Small intestine (tissue), 7 donors: ENCODE measurements at regions not wholly inside any gene's neighbourhood (a gene's known extent, or its start where the extent isn't known, plus 50 kb on each side); places are given as distances from the start of the nearest gene placed in this dataset.

Experiments
- DNase-seq, 2 donors: peaks; one replicate each; pipeline versions ENCODE4 v3.0.0 to v3.0.0-alpha.2; 2013
- FAIRE-seq: peaks from 2 replicates; lab custom pipeline; 2012; peaks lifted over from hg19 to GRCh38; lab: Jason Lieb, UNC
- H3K27ac ChIP-seq, 3 donors: one replicate each; pipeline ENCODE4 v1.5.1; 2013; ENCODE audit warnings: low read length in 2 of 3, mild to moderate bottlenecking in 2 of 3, control low read depth in 1 of 3, inconsistent platforms in 1 of 3, low read depth in 1 of 3, moderate library complexity in 1 of 3
- H3K27me3 ChIP-seq, 3 donors: one replicate each; pipeline ENCODE4 v1.6.1; 2013; ENCODE audit warnings: low read length in 3 of 3, inconsistent platforms in 1 of 3; ENCODE audit not compliant: control insufficient read depth in 3 of 3, insufficient read depth in 3 of 3
- H3K36me3 ChIP-seq, 3 donors: one replicate each; pipeline ENCODE4 v1.6.1; 2013; ENCODE audit warnings: low read length in 3 of 3, inconsistent platforms in 1 of 3, low read depth in 1 of 3, mild to moderate bottlenecking in 1 of 3, moderate library complexity in 1 of 3; ENCODE audit not compliant: control insufficient read depth in 3 of 3, insufficient read depth in 2 of 3
- H3K4me1 ChIP-seq, 3 donors: one replicate each; pipeline ENCODE4 v1.6.1; 2013; ENCODE audit warnings: low read length in 2 of 3, inconsistent platforms in 1 of 3, low read depth in 1 of 3, mild to moderate bottlenecking in 1 of 3, moderate library complexity in 1 of 3; ENCODE audit not compliant: control insufficient read depth in 3 of 3, insufficient read depth in 2 of 3
- H3K4me3 ChIP-seq, 3 donors: one replicate each; pipeline ENCODE4 v1.5.1; 2013; ENCODE audit warnings: low read length in 3 of 3, control low read depth in 1 of 3, inconsistent platforms in 1 of 3, low read depth in 1 of 3, mild to moderate bottlenecking in 1 of 3, moderate library complexity in 1 of 3
- H3K9me3 ChIP-seq, 2 donors: one replicate each; pipeline ENCODE4 v1.6.1; 2013; ENCODE audit warnings: low read depth in 1 of 2, low read length in 1 of 2; ENCODE audit not compliant: control insufficient read depth in 2 of 2, insufficient read depth in 1 of 2
- WGBS, 3 donors: extraction: QIAGEN DNeasy Blood & Tissue Kit; methylation state at CpG; one replicate each; pipeline ENCODE4 v1.1.7; 2013; 5-methylcytosine and 5-hydroxymethylcytosine counted together
- donor health status: healthy with polysubstance abuse.
- donor health status: control.
- donor health status: control.
- donor health status: Bipolar disorder and iron deficiency.
- donor health status: healthy.

- H3K36me3 ChIP-seq = no peaks in the 10 kb centered on the region
- H3K4me3 ChIP-seq = no peak overlapping the region
- no peaks in the 10 kb centered on the region for H3K27me3 ChIP-seq
- H3K9me3 ChIP-seq = peaks cover 0 to 11% of the 10 kb centered on the region in 2 donors
- 79 to 91% (median 88%) methylated on average over 3 of the region's 3 CpGs for WGBS, 3 donors
- peaks cover 0 to 9% (median 4%) of the 10 kb centered on the region in 3 donors for H3K4me1 ChIP-seq
- no peak for DNase-seq
- no peak for FAIRE-seq
- no peak overlapping the region for H3K27ac ChIP-seq
Measured at GRCh38 chr3:23686519-23686918, 119.2 kb upstream of the UBE2E1 start.

- WGBS, 3 donors = 79 to 87% (median 83%) methylated on average over 5 of the region's 5 CpGs
- H3K4me3 ChIP-seq = no peak overlapping the region
- peaks cover 0 to 11% of the 10 kb centered on the region in 2 donors for H3K9me3 ChIP-seq
- H3K27ac ChIP-seq = no peak overlapping the region
- DNase-seq = no peak
- no peak for FAIRE-seq
- H3K36me3 ChIP-seq = no peaks in the 10 kb centered on the region
- H3K27me3 ChIP-seq = no peaks in the 10 kb centered on the region
- peaks cover 0 to 1% (median 0%) of the 10 kb centered on the region in 3 donors for H3K4me1 ChIP-seq
Measured at GRCh38 chr3:23691357-23691895, 114.3 kb upstream of the UBE2E1 start.

GRCh38 chr3:23696842-23697241, 108.9 kb upstream of the UBE2E1 start:
- H3K4me3 ChIP-seq = no peak overlapping the region
- H3K36me3 ChIP-seq = no peaks in the 10 kb centered on the region
- WGBS, 3 donors = 28 to 43% (median 30%) methylated on average over 2 of the region's 2 CpGs
- no peaks in the 10 kb centered on the region for H3K27me3 ChIP-seq
- DNase-seq = peak; percentile 34 to 47
- no peaks in the 10 kb centered on the region for H3K4me1 ChIP-seq
- no peak overlapping the region for H3K27ac ChIP-seq
- FAIRE-seq = no peak
- H3K9me3 ChIP-seq = no peaks in the 10 kb centered on the region

- Histone ChIP-seq H3K36me3 (no peaks in the 10 kb centered on the region), H3K4me1 (no peaks in the 10 kb centered on the region), H3K9me3 (no peaks in the 10 kb centered on the region), H3K27ac (no peak overlapping the region), H3K4me3 (no peak overlapping the region), H3K27me3 (no peaks in the 10 kb centered on the region)
- DNase-seq (no peak), FAIRE-seq (no peak)
- 67 to 73% (median 72%) methylated on average over 9 of the region's 9 CpGs for WGBS, 3 donors
Measured at GRCh38 chr3:23697416-23697815, 108.3 kb upstream of the UBE2E1 start.

- DNase-seq = peak; percentile 12 to 31
- WGBS, 3 donors = 19 to 55% (median 35%) methylated on average over 2 of the region's 2 CpGs
Measured at GRCh38 chr3:23698652-23699313, 107.0 kb upstream of the UBE2E1 start.

GRCh38 chr3:23700616-23701015, 105.1 kb upstream of the UBE2E1 start:
- Histone ChIP-seq H3K27ac (no peak overlapping the region), H3K9me3 (no peaks in the 10 kb centered on the region), H3K27me3 (no peaks in the 10 kb centered on the region), H3K4me3 (no peak overlapping the region), H3K4me1 (no peaks in the 10 kb centered on the region), H3K36me3 (no peaks in the 10 kb centered on the region)
- no peak for FAIRE-seq
- DNase-seq = no peak
- WGBS, 3 donors = 73 to 86% (median 76%) methylated on average over 4 of the region's 4 CpGs

More at GRCh38 chr3:23698652-23699313, 107.0 kb upstream of the UBE2E1 start:
- H3K4me3 ChIP-seq = no peak overlapping the region
- FAIRE-seq = no peak
- H3K27me3 ChIP-seq = no peaks in the 10 kb centered on the region
- H3K9me3 ChIP-seq = no peaks in the 10 kb centered on the region
- H3K27ac ChIP-seq = no peak overlapping the region
- H3K36me3 ChIP-seq = no peaks in the 10 kb centered on the region
- no peaks in the 10 kb centered on the region for H3K4me1 ChIP-seq

- Histone ChIP-seq H3K9me3 (no peaks in the 10 kb centered on the region), H3K27ac (no peak overlapping the region), H3K4me3 (no peak overlapping the region), H3K27me3 (no peaks in the 10 kb centered on the region), H3K4me1 (no peaks in the 10 kb centered on the region), H3K36me3 (no peaks in the 10 kb centered on the region)
- FAIRE-seq (no peak), DNase-seq (peak in 1 of 2 donors; percentile 28)
- 13 to 52% (median 19%) methylated on average over 9 of the region's 9 CpGs for WGBS, 3 donors
Measured at GRCh38 chr3:23701716-23702597, 103.8 kb upstream of the UBE2E1 start.

- FAIRE-seq = no peak
- no peaks in the 10 kb centered on the region for H3K27me3 ChIP-seq
- H3K36me3 ChIP-seq = no peaks in the 10 kb centered on the region
- 76 to 88% (median 83%) methylated on average over 5 of the region's 5 CpGs for WGBS, 3 donors
- no peaks in the 10 kb centered on the region for H3K9me3 ChIP-seq
- H3K27ac ChIP-seq = no peak overlapping the region
- no peak for DNase-seq
- no peak overlapping the region for H3K4me3 ChIP-seq
- no peaks in the 10 kb centered on the region for H3K4me1 ChIP-seq
Measured at GRCh38 chr3:23704298-23704697, 101.5 kb upstream of the UBE2E1 start.
